B cell (primary cell): ENCODE measurements at regions not wholly inside any gene's neighbourhood (a gene's known extent, or its start where the extent isn't known, plus 50 kb on each side); places are given as distances from the start of the nearest gene placed in this dataset.

Experiments used
- ATAC-seq: fragments of 200-7000 bp; cut with Tn5 transposase; one replicate; pipeline ENCODE4 v1.10.0; 2021; ENCODE audit warnings: low read depth, mild to moderate bottlenecking, moderate number of reproducible peaks, moderate library complexity
- CTCF ChIA-PET: fragments of 350-600 bp; sonication (Branson Sonifier 250); formaldehyde crosslinking; loops from one replicate; lab custom pipeline; 2021; ENCODE audit warnings: antibody characterized with exemption, inconsistent platforms; lab: Charles Lee
- POLR2A ChIA-PET: fragments of 350-600 bp; sonication (Branson Sonifier 250); formaldehyde crosslinking; loops from one replicate; lab custom pipeline; 2021; ENCODE audit warnings: antibody characterized with exemption; lab: Charles Lee
- DNase-seq: peaks from one replicate; pipeline ENCODE4 v3.0.0; 2013
- H2AFZ ChIP-seq: 2 replicates; pipeline ENCODE4 v1.6.1; 2012; ENCODE audit warnings: mild to moderate bottlenecking, low read depth, low read length; ENCODE audit not compliant: insufficient read depth, poor library complexity, severe bottlenecking
- H3K27ac ChIP-seq, 2 donors: 1 replicate in 1 of 2; 2 replicates in 1 of 2; pipeline ENCODE4 v1.5.1; 2012 to 2013; ENCODE audit warnings: low read length in 2 of 2, mild to moderate bottlenecking in 2 of 2, moderate library complexity in 1 of 2
- H3K27me3 ChIP-seq, 4 experiments: fragments of 200-600 bp in 1 of 4; sonication (generic) in 1 of 4; replicated peaks in 1 of 4; 1 replicate in 2 of 4; 2 replicates in 2 of 4; pipeline versions ENCODE4 v1.6.1 to v1.7.0; 2013 to 2016; ENCODE audit warnings: low read length in 3 of 4, mild to moderate bottlenecking in 2 of 4, mixed read lengths in 1 of 4, moderate library complexity in 1 of 4; ENCODE audit not compliant: insufficient read depth in 4 of 4, control insufficient read depth in 3 of 4; ENCODE audit errors: control extremely low read depth in 1 of 4
- H3K36me3 ChIP-seq, 2 experiments: replicated peaks in 1 of 2; 1 replicate in 1 of 2; 2 replicates in 1 of 2; pipeline versions ENCODE4 v1.6.1 to v1.7.1; 2013; ENCODE audit warnings: low read length in 1 of 2; ENCODE audit not compliant: insufficient read depth in 2 of 2, control insufficient read depth in 1 of 2; ENCODE audit errors: control extremely low read depth in 1 of 2, extremely low read depth in 1 of 2
- H3K4me1 ChIP-seq, 2 donors: fragments of 200-600 bp in 1 of 2; sonication (generic) in 1 of 2; 1 replicate in 1 of 2; 2 replicates in 1 of 2; pipeline versions ENCODE4 v1.5.1 to v1.6.1; 2013 to 2017; ENCODE audit warnings: low read length in 2 of 2; ENCODE audit not compliant: control insufficient read depth in 2 of 2, insufficient read depth in 2 of 2
- H3K4me2 ChIP-seq: replicated peaks from 2 replicates; pipeline ENCODE3; 2012; ENCODE audit warnings: mild to moderate bottlenecking, low read depth, low read length; ENCODE audit not compliant: poor library complexity, severe bottlenecking
- H3K4me3 ChIP-seq, 5 experiments: fragments of 200-600 bp in 1 of 5; sonication (generic) in 1 of 5; 1 replicate in 3 of 5; 2 replicates in 2 of 5; pipeline versions ENCODE4 v1.5.1 to v1.7.0; 2011 to 2016; ENCODE audit warnings: low read length in 4 of 5, mild to moderate bottlenecking in 4 of 5, low read depth in 2 of 5, control low read depth in 1 of 5, moderate library complexity in 1 of 5; ENCODE audit not compliant: insufficient read depth in 1 of 5; ENCODE audit errors: control extremely low read depth in 1 of 5, extremely low read depth in 1 of 5
- H3K79me2 ChIP-seq: fragments of 200-600 bp; sonication (generic); one replicate; pipeline ENCODE4 v1.6.0; 2016; ENCODE audit warnings: low read length; ENCODE audit not compliant: control insufficient read depth, insufficient read depth
- H3K9ac ChIP-seq: fragments of 200-600 bp; sonication (generic); 2 replicates; pipeline ENCODE4 v1.6.1; 2017; ENCODE audit warnings: mild to moderate bottlenecking, low read length, moderate library complexity
- H3K9me3 ChIP-seq, 3 donors: one replicate each; pipeline versions ENCODE4 v1.6.1 to v1.7.1; 2013; ENCODE audit warnings: low read length in 2 of 3; ENCODE audit not compliant: control insufficient read depth in 2 of 3, insufficient read depth in 1 of 3; ENCODE audit errors: control extremely low read depth in 1 of 3
- H4K20me1 ChIP-seq: 2 replicates; pipeline ENCODE4 v1.6.0; 2012; ENCODE audit warnings: mild to moderate bottlenecking, low read length; ENCODE audit not compliant: insufficient read depth, control insufficient read depth, poor library complexity, severe bottlenecking
- H3K27ac Mint-ChIP-seq: one replicate; pipeline ENCODE4 v1.8.0; 2021; ENCODE audit warnings: mixed read lengths
- H3K27me3 Mint-ChIP-seq: one replicate; pipeline ENCODE4 v1.8.0; 2021; ENCODE audit warnings: mixed read lengths
- H3K4me1 Mint-ChIP-seq: one replicate; pipeline ENCODE4 v1.8.0; 2021; ENCODE audit warnings: mixed read lengths
- H3K4me3 Mint-ChIP-seq: one replicate; pipeline ENCODE4 v1.8.0; 2021; ENCODE audit warnings: mixed read lengths
- H3K9me3 Mint-ChIP-seq: one replicate; pipeline ENCODE4 v1.8.0; 2022; ENCODE audit warnings: mixed read lengths; ENCODE audit not compliant: insufficient read depth
- EZH2 ChIP-seq: IDR thresholded peaks from 2 replicates; pipeline ENCODE4 v1.6.1; 2012; ENCODE audit warnings: borderline replicate concordance, low read depth, mild to moderate bottlenecking, moderate library complexity, low read length; ENCODE audit not compliant: insufficient read depth, poor library complexity, severe bottlenecking
- WGBS: methylation state at CpG from one replicate; pipeline ENCODE4 v1.1.5; 2013; ENCODE audit warnings: missing lambda C conversion rate; ENCODE audit not compliant: insufficient coverage; 5-methylcytosine and 5-hydroxymethylcytosine counted together
- intact Hi-C: fragments of 100-400 bp; cut with micrococcal nuclease; formaldehyde crosslinking; loops from one replicate; pipeline ENCODE4 v1.10.0; 2022
- TF ChIP-seq, protein P1 (sequence below): fragments of 200-600 bp; IDR thresholded peaks from one replicate; pipeline ENCODE4 v1.8.0; 2022; ENCODE audit warnings: antibody characterized with exemption, mild to moderate bottlenecking

- Histone ChIP-seq H2AFZ (no peak overlapping the region), H3K9me3 (peaks cover 0 to 5% (median 0%) of the 10 kb centered on the region in 3 donors), H4K20me1 (no peaks in the 10 kb centered on the region), H3K4me3 (no peak overlapping the region), H3K4me1 (no peaks in the 10 kb centered on the region), H3K27ac (no peak overlapping the region), H3K4me2 (no peak overlapping the region), H3K36me3 (no peaks in the 10 kb centered on the region), H3K9ac (no peak overlapping the region), H3K79me2 (no peaks in the 10 kb centered on the region), H3K27me3 (no peaks in the 10 kb centered on the region)
- no peak for DNase-seq
- CTCF ChIA-PET, result no interaction called here
- no peak for TF ChIP-seq EZH2
- TF ChIP-seq, protein P1, sequence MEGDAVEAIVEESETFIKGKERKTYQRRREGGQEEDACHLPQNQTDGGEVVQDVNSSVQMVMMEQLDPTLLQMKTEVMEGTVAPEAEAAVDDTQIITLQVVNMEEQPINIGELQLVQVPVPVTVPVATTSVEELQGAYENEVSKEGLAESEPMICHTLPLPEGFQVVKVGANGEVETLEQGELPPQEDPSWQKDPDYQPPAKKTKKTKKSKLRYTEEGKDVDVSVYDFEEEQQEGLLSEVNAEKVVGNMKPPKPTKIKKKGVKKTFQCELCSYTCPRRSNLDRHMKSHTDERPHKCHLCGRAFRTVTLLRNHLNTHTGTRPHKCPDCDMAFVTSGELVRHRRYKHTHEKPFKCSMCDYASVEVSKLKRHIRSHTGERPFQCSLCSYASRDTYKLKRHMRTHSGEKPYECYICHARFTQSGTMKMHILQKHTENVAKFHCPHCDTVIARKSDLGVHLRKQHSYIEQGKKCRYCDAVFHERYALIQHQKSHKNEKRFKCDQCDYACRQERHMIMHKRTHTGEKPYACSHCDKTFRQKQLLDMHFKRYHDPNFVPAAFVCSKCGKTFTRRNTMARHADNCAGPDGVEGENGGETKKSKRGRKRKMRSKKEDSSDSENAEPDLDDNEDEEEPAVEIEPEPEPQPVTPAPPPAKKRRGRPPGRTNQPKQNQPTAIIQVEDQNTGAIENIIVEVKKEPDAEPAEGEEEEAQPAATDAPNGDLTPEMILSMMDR, result no peak
- intact Hi-C loops, result no loop called here
- POLR2A ChIA-PET, result no interaction called here
- no peaks in the 10 kb centered on the region for H3K27me3 Mint-ChIP-seq
- WGBS, result 81% methylated on average over 3 of the region's 4 CpGs
- no peak for ATAC-seq
- H3K9me3 Mint-ChIP-seq, result no peaks in the 10 kb centered on the region
- H3K27ac Mint-ChIP-seq, result no peak overlapping the region
- no peak overlapping the region for H3K4me3 Mint-ChIP-seq
- no peaks in the 10 kb centered on the region for H3K4me1 Mint-ChIP-seq
Observed at GRCh38 chr13:38518328-38518727, 168.5 kb upstream of the FREM2 start.

DNA sequence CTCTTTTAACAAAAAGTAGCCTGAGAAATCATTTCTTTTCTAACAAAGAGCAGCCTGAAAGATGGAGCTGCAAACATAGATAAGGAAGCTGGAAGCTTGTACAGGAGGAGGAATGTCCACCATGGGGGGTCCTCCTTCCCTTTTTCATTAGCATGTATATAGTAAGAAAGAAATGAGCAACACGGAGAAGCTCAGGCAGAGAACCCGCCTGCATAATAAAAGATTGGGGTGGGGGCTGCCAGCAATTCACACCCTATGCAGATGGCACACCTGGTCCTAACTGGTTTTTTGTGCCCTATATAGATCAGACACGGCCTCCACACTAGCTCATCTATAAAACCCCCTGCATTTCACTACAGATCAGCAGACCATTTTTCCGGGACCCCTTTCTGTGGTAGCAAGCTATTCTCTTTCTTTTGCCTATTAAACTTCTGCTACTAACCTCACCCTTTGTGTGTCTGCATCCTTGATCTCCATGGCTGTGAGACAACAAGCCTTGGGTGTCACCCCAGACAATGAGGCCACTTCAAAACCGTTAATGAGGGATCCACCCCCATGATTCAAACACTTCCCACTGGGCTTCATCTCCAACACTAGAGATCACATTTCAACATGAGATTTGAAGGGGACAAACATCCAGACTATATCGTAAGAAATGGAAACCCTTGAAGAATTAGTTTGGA lies 167.5 kb upstream of the FREM2 start:
- peaks cover 0 to 5% (median 0%) of the 10 kb centered on the region in 3 donors for H3K9me3 ChIP-seq
- H3K79me2 ChIP-seq, result no peaks in the 10 kb centered on the region
- TF ChIP-seq, protein P1, result no peak
- TF ChIP-seq EZH2, result no peak
- ATAC-seq, result no peak
- no peak overlapping the region for H3K4me3 ChIP-seq
- intact Hi-C loops, result no loop called here
- H3K27ac ChIP-seq, result no peak overlapping the region
- no peak for DNase-seq
- H3K4me3 Mint-ChIP-seq, result no peak overlapping the region
- no peaks in the 10 kb centered on the region for H3K27me3 Mint-ChIP-seq
- H3K27me3 ChIP-seq, result no peaks in the 10 kb centered on the region
- no peak overlapping the region for H3K4me2 ChIP-seq
- CTCF ChIA-PET, result no interaction called here
- H3K4me1 Mint-ChIP-seq, result no peaks in the 10 kb centered on the region
- no peaks in the 10 kb centered on the region for H4K20me1 ChIP-seq
- POLR2A ChIA-PET, result no interaction called here
- no peak overlapping the region for H2AFZ ChIP-seq
- no peaks in the 10 kb centered on the region for H3K9me3 Mint-ChIP-seq
- H3K36me3 ChIP-seq, result no peaks in the 10 kb centered on the region
- H3K9ac ChIP-seq, result no peak overlapping the region
- H3K4me1 ChIP-seq, result no peaks in the 10 kb centered on the region
- WGBS, result 90% methylated on average over 5 of the region's 6 CpGs
- no peak overlapping the region for H3K27ac Mint-ChIP-seq
